RWPE1 (cell line): ENCODE measurements at regions not wholly inside any gene's neighbourhood (a gene's known extent, or its start where the extent isn't known, plus 50 kb on each side); places are given as distances from the start of the nearest gene placed in this dataset.
"Not testable (repeated sequence)": the region's sequence is repeated elsewhere in the genome, so short reads cannot be mapped to it uniquely, and the experiment has no call there.

Experiments used
- CTCF ChIA-PET: fragments of 350-600 bp; sonication (Branson Sonifier 250); formaldehyde crosslinking; extraction: SDS; loops from one replicate; lab custom pipeline; 2021; lab: Yijun Ruan, JAX
- POLR2A ChIA-PET: fragments of 400-600 bp; formaldehyde crosslinking; extraction: SDS; loops from one replicate; lab custom pipeline; 2020; ENCODE audit warnings: antibody characterized with exemption; ENCODE audit not compliant: low non-redundant PET; lab: Yijun Ruan, JAX
- DNase-seq: peaks from one replicate; pipeline ENCODE4 v3.0.0; 2012; ENCODE audit warnings: low spot score
- H3K27ac ChIP-seq: fragments of 450-650 bp; 2 replicates; pipeline ENCODE4 v1.5.1; 2017
- TF ChIP-seq, protein P1 (sequence below): fragments of 450-650 bp; conservative IDR thresholded peaks from 2 replicates; pipeline ENCODE4 v1.5.1; 2017; ENCODE audit warnings: low read depth, mild to moderate bottlenecking

DNA sequence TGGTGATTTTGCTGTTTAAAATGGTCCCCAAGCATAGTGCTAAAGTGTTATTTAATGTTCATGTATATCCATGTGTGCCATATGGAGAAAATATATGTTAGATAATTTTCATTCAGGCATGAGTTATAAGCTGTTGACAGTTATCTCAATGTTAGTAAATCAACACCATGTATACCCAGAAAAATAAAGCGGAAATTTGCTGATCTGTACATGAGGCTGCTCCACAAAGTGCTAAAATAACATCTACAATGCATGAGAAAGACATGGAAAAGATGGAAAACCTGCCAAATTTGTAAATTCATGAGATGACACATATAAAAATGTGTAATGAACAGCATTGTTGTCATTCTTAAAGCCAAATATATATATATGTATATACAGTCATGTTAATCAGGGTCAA is 1199.2 kb downstream of the FSCB start:
- H3K27ac ChIP-seq: no peak overlapping the region
- TF ChIP-seq, protein P1, sequence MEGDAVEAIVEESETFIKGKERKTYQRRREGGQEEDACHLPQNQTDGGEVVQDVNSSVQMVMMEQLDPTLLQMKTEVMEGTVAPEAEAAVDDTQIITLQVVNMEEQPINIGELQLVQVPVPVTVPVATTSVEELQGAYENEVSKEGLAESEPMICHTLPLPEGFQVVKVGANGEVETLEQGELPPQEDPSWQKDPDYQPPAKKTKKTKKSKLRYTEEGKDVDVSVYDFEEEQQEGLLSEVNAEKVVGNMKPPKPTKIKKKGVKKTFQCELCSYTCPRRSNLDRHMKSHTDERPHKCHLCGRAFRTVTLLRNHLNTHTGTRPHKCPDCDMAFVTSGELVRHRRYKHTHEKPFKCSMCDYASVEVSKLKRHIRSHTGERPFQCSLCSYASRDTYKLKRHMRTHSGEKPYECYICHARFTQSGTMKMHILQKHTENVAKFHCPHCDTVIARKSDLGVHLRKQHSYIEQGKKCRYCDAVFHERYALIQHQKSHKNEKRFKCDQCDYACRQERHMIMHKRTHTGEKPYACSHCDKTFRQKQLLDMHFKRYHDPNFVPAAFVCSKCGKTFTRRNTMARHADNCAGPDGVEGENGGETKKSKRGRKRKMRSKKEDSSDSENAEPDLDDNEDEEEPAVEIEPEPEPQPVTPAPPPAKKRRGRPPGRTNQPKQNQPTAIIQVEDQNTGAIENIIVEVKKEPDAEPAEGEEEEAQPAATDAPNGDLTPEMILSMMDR: no peak
- no peak for DNase-seq
- POLR2A ChIA-PET: no interaction called here
- CTCF ChIA-PET: interaction anchor here (0.6 kb wide), 1 partner anchor 756 kb away, joined by 4 read pairs; no protein-coding TSS in a partner anchor

DNA sequence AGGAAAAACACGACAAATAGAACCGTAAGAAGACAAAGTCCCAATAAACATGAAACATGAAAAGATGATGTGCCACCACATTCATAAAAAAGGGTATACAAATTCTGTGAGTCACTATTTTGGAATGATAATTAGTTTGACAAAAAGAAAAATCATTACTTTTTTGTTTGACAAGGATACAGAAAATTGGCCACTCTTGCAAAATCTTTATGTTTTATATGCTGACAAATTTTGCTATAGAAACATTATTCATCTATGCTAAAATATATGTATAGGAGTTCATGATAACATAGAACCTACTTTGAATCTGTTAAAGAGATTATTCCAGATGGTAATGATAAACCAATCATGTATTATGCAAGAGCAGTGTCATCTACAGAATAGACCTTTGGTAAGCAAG is 1201.0 kb downstream of the FSCB start:
- TF ChIP-seq, protein P1: no peak
- H3K27ac ChIP-seq: no peak overlapping the region
- ChIA-PET CTCF (no interaction called here), POLR2A (no interaction called here)
- DNase-seq: no peak

DNA sequence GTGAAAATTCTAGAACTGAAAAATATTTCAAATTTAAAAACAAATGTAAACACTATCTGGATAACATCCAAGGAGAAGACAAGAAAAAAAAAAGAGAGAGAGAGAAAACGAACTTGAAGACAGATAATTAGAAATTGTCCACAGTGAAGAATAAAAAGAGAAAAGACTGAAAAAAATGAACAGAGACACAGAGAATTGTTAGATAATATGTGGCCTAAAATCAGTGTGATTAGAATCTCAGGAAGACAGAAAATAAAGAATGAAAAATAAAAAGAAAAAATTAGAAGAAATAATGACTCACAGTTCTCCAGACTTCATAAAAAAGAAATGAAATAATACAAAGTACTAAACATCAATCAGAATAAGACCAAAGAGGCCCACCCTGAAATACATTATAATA is 1209.3 kb downstream of the FSCB start:
- H3K27ac ChIP-seq: no peak overlapping the region
- TF ChIP-seq, protein P1: no peak
- POLR2A ChIA-PET: no interaction called here
- CTCF ChIA-PET: no interaction called here
- DNase-seq: no peak

DNA sequence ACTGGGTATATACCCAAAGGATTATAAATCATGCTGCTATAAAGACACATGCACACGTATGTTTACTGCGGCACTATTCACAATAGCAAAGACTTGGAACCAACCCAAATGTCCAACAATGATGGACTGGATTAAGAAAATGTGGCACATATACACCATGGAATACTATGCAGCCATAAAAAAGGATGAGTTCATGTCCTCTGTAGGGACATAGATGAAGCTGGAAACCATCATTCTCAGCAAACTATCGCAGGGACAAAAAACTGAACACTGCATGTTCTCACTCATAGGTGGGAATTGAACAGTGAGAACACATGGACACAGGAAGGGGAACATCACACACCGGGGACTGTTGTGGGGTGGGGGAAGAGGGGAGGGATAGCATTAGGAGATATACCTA is 1211.0 kb downstream of the FSCB start:
- POLR2A ChIA-PET: not testable (repeated sequence)

DNA sequence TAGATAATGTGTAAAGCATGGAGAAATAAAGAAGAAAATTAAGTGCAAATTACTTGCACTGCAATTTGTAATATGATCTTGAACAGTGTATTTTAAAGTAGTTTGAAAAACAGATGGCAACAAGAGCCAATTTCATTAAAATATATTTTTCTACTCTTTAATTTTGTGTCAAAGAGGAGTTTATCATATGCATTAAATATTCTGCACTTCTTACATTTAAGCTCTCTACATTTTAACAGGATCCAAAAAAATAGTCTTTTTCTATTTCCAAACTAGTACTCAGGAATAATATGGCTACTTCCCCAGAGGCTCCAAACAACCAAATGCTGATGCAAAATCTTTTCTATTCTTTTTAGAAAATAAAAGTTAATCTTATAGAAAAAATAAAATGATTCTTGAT is 1221.5 kb downstream of the FSCB start:
- CTCF ChIA-PET: no interaction called here
- TF ChIP-seq, protein P1: no peak
- DNase-seq: no peak
- POLR2A ChIA-PET: no interaction called here
- H3K27ac ChIP-seq: no peak overlapping the region

More for the DNA sequence above, 1211.0 kb downstream of the FSCB start:
- CTCF ChIA-PET, DNase-seq, H3K27ac ChIP-seq: not testable (repeated sequence)

DNA sequence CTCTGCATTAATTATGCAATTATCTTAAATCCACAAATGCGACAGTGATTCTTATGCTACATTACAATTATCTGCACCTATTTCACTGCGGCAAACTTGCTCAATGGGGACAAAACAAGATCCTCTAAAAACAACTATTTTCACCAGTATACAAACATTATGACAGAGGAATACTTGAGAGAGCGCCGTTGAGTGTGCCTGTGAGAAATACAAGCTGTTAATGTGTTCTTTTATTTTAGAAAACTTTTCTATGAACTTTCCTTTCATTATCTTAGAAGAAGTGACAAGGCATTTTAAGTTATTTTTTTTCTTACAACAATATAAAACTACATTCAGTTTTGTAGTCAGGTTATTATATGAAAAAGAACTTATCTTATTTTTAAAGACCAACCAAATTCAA is 1247.0 kb downstream of the FSCB start:
- CTCF ChIA-PET: no interaction called here
- DNase-seq: no peak
- TF ChIP-seq, protein P1: no peak
- no peak overlapping the region for H3K27ac ChIP-seq
- POLR2A ChIA-PET: no interaction called here

DNA sequence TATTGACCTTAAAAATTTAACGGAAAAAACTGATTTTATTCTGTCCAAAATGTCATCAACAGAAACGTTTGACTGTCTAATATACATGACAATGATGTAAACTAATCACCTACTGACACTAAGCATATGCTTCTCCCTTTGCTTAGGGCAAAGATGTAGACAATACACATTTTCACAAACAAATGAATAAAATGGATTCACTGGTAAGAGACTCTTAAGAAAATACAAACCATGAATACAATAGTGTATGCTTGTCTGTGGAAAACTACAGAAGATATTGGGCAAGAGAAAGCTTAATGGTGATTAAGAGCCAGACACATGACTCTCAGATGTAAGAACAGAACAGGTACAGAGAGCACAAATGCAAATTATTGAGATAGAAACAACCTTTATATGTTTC is 1248.7 kb downstream of the FSCB start:
- DNase-seq: no peak
- ChIA-PET CTCF (no interaction called here), POLR2A (no interaction called here)
- no peak overlapping the region for H3K27ac ChIP-seq
- TF ChIP-seq, protein P1: no peak

DNA sequence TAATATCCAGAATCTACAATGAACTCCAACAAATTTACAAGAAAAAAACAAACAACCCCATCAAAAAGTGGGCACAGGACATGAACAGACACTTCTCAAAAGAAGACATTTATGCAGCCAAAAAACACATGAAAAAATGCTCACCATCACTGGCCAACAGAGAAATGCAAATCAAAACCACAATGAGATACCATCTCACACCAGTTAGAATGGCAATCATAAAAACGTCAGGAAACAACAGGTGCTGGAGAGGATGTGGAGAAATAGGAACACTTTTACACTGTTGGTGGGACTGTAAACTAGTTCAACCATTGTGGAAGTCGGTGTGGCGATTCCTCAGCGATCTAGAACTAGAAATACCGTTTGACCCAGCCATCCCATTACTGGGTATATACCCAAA is 1250.1 kb downstream of the FSCB start:
- H3K27ac ChIP-seq, DNase-seq, CTCF ChIA-PET, POLR2A ChIA-PET: not testable (repeated sequence)
